Right lobe of liver (tissue), 6 donors: ENCODE measurements at regions not wholly inside any gene's neighbourhood (a gene's known extent, or its start where the extent isn't known, plus 50 kb on each side); places are given as distances from the start of the nearest gene placed in this dataset.

ENCODE experiments used
- ATAC-seq, 4 donors: fragments of 200-7000 bp; cut with Tn5 transposase; one replicate each; pipeline ENCODE4 v1.9.1; 2020; ENCODE audit warnings: mild to moderate bottlenecking in 4 of 4, moderate library complexity in 4 of 4
- DNase-seq, 3 donors: peaks; one replicate each; pipeline ENCODE4 v3.0.0-alpha.2; 2020
- H3K27ac ChIP-seq, 3 donors: fragments of 200-600 bp; one replicate each; pipeline ENCODE4 v1.8.0; 2022
- H3K27me3 ChIP-seq, 2 donors: fragments of 200-600 bp; one replicate each; pipeline ENCODE4 v1.8.0; 2022
- H3K36me3 ChIP-seq, 4 donors: fragments of 200-600 bp; sonication (generic) in 1 of 4; one replicate each; pipeline versions ENCODE4 v1.5.1 to v1.8.0; 2017 to 2022; ENCODE audit warnings: control low read depth in 1 of 4
- H3K4me1 ChIP-seq, 4 donors: fragments of 200-600 bp; sonication (generic) in 1 of 4; one replicate each; pipeline versions ENCODE4 v1.5.1 to v1.8.0; 2017 to 2022; ENCODE audit warnings: control low read depth in 1 of 4
- H3K4me3 ChIP-seq, 3 donors: fragments of 200-600 bp; one replicate each; pipeline ENCODE4 v1.8.0; 2022
- H3K9me3 ChIP-seq, 4 donors: fragments of 200-600 bp; sonication (generic) in 1 of 4; one replicate each; pipeline versions ENCODE4 v1.5.1 to v1.8.0; 2017 to 2022; ENCODE audit warnings: control low read depth in 1 of 4
- POLR2A ChIP-seq: fragments of 450-650 bp; IDR thresholded peaks from one replicate; pipeline ENCODE4 v1.6.1; 2017; ENCODE audit warnings: antibody characterized with exemption, mild to moderate bottlenecking
- WGBS: methylation state at CpG from one replicate; pipeline ENCODE4 v1.1.6; 2018; ENCODE audit warnings: low coverage, low lambda C conversion rate; ENCODE audit not compliant: insufficient coverage; ENCODE audit errors: missing lambda C conversion rate; 5-methylcytosine and 5-hydroxymethylcytosine counted together
- intact Hi-C, 2 donors: fragments of 100-400 bp; cut with DNase I; formaldehyde crosslinking; loops; one replicate each; pipeline versions ENCODE4 v1.11.2 to v1.14.1; 2022
- TF ChIP-seq, protein P1 (sequence below), 4 donors: fragments of 200-600 bp in 3 of 4; fragments of 450-650 bp in 1 of 4; IDR thresholded peaks; one replicate each; pipeline versions ENCODE4 v1.5.1 to v1.8.0; 2016 to 2022; ENCODE audit warnings: antibody characterized with exemption in 4 of 4, mild to moderate bottlenecking in 2 of 4
- donor health status: DM: no; HTN: yes; CAD: no.
- donor health status: DM: no; HTN: no; CAD: no.
- donor health status: DM: no; HTN: no; CAD: no.
- donor health status: DM: no; HTN: yes; CAD: no.
- donor health status: DM: no; HTN: yes; CAD: no.

DNA sequence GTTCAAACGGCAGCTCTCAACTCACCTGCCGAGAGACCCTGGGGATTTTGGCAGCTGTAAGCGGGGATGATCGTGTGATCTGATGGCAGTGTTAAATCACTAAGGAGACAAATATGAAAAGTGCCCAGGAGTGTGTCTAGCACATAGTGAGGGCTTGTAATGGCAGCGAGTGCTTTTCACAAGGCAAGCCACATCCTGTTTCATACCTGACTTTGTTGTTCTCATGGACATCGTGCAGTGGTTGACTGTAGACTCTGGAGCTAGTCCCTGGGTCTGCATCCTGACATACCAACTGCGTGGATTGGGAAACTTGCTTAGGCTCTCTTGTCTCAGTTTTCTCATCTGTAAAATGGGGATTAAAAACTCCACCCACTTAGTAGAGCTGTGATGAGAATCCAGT lies 148.5 kb downstream of the VRK1 start:
- H3K4me3 ChIP-seq, result no peak overlapping the region
- no peaks in the 10 kb centered on the region for H3K4me1 ChIP-seq
- ATAC-seq (no peak), DNase-seq (no peak)
- no peak for TF ChIP-seq POLR2A
- TF ChIP-seq, protein P1, sequence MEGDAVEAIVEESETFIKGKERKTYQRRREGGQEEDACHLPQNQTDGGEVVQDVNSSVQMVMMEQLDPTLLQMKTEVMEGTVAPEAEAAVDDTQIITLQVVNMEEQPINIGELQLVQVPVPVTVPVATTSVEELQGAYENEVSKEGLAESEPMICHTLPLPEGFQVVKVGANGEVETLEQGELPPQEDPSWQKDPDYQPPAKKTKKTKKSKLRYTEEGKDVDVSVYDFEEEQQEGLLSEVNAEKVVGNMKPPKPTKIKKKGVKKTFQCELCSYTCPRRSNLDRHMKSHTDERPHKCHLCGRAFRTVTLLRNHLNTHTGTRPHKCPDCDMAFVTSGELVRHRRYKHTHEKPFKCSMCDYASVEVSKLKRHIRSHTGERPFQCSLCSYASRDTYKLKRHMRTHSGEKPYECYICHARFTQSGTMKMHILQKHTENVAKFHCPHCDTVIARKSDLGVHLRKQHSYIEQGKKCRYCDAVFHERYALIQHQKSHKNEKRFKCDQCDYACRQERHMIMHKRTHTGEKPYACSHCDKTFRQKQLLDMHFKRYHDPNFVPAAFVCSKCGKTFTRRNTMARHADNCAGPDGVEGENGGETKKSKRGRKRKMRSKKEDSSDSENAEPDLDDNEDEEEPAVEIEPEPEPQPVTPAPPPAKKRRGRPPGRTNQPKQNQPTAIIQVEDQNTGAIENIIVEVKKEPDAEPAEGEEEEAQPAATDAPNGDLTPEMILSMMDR (IDR thresholded peaks at IDR 0.05), result no peak
- no peaks in the 10 kb centered on the region for H3K9me3 ChIP-seq
- no peaks in the 10 kb centered on the region for H3K36me3 ChIP-seq
- no peaks in the 10 kb centered on the region for H3K27me3 ChIP-seq
- H3K27ac ChIP-seq, result no peak overlapping the region
- intact Hi-C loops, result no loop called here
- whole genome bisulfite sequencing, result 72% methylated on average over 7 of the region's 7 CpGs

DNA sequence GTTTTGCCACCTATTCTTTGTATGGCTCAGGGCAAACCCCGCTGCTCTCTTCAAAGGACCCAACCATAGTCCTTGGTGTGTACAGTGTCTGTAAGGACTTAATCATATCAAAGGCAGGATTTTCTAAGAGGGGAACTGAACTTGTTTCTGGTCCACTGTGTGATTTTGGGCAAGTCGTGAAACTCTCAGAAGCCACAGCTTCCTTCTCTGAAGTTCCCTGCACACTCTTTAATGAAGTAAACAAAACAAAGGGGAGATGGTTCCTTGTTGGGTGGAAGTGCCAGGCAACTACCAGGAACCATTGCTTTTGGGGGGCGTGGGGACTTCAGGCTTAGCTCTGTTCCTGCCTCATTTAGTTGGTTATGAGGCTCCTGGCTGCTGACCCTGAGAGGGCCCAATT lies 152.4 kb downstream of the VRK1 start:
- ATAC-seq (peak in 2 of 4 donors; percentile 24 to 48), DNase-seq (no peak)
- Histone ChIP-seq H3K9me3 (no peaks in the 10 kb centered on the region), H3K4me1 (no peaks in the 10 kb centered on the region), H3K36me3 (no peaks in the 10 kb centered on the region), H3K4me3 (no peak overlapping the region), H3K27ac (no peak overlapping the region), H3K27me3 (no peaks in the 10 kb centered on the region)
- TF ChIP-seq, protein P1 (IDR thresholded peaks at IDR 0.05), result no peak
- TF ChIP-seq POLR2A, result no peak
- intact Hi-C loops, result no loop called here
- WGBS, result no CpG with 5 or more reads among the region's 3 CpGs

DNA sequence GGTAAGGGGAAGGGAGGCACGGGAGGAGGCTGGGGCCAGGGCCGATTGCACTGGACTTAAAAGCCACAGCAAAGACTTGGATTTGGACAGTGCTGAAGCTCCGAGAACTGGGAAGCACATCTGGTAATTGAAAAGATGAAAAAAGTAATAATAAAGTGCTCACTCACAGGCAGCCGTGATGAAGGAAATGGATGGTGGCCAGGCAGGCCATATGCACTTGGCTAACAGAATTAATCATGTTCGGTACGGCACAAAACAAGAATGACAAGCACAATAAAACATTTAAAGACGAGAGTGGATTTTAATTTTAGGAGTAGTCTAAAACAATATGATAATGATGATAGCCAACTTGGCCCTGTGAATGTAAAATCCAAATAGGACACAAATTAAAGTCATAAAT lies 154.3 kb downstream of the VRK1 start:
- H3K36me3 ChIP-seq, result no peaks in the 10 kb centered on the region
- intact Hi-C loops, result no loop called here
- no peaks in the 10 kb centered on the region for H3K4me1 ChIP-seq
- no peaks in the 10 kb centered on the region for H3K27me3 ChIP-seq
- no peak for TF ChIP-seq POLR2A
- TF ChIP-seq, protein P1 (IDR thresholded peaks at IDR 0.05), result no peak
- no peak for DNase-seq
- H3K9me3 ChIP-seq, result no peaks in the 10 kb centered on the region
- no peak overlapping the region for H3K27ac ChIP-seq
- 61% methylated on average over 7 of the region's 7 CpGs for WGBS
- ATAC-seq, result no peak
- H3K4me3 ChIP-seq, result no peak overlapping the region

DNA sequence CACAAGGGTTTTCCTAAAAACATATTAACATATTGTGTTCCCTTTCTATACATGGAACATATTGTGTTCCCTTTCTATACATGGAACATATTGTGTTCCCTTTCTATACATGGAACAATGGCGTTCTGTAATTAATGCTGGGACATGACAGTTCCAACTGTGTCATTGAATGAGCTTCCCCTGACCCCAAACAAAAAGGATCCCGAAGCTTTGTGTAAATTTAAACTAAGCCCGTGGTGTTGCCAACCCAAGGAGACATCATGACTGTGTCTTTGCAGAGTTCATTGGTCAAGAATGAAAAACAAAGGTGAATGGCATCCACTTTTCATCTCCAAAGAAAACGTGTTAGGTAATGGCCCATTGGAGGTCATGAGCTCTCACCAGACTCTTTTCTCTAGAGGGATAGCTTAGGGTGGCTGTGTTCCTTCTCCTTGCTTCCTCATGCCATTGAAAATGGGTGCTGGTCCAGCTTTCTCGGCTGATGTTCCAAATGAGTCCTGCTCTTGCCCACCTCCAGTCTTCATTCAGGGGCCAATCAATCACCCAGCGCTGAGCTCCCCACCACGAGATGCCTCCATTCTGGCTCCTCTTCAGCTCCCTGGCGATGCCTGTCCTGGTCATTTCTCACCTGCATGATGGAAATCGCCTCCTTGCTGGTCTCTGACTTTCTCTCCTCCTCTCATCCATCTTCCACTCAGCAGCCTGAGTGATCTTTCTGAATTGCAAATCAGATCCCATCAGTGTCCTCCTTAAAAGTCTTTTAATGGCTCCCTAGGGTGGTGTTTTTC lies 156.1 kb downstream of the VRK1 start:
- Histone ChIP-seq H3K4me1 (no peaks in the 10 kb centered on the region), H3K27ac (no peak overlapping the region), H3K27me3 (no peaks in the 10 kb centered on the region), H3K4me3 (no peak overlapping the region), H3K9me3 (no peaks in the 10 kb centered on the region), H3K36me3 (no peaks in the 10 kb centered on the region)
- ATAC-seq, result no peak
- WGBS, result 72% methylated on average over 6 of the region's 9 CpGs
- no peak for TF ChIP-seq POLR2A
- TF ChIP-seq, protein P1 (IDR thresholded peaks at IDR 0.05), result no peak
- no peak for DNase-seq
- intact Hi-C loops, result no loop called here
